DMS53 (cell line): ENCODE measurements at regions not wholly inside any gene's neighbourhood (a gene's known extent, or its start where the extent isn't known, plus 50 kb on each side); places are given as distances from the start of the nearest gene placed in this dataset.
A peak's percentile ranks its signal among the peaks of the same experiment; 100 is the strongest.
"Not testable (repeated sequence)": the region's sequence is repeated elsewhere in the genome, so short reads cannot be mapped to it uniquely, and the experiment has no call there.

Experiments used
- DNase-seq: peaks from one replicate; lab custom pipeline; 2025; lab: John Stamatoyannopoulos, UW

DNA sequence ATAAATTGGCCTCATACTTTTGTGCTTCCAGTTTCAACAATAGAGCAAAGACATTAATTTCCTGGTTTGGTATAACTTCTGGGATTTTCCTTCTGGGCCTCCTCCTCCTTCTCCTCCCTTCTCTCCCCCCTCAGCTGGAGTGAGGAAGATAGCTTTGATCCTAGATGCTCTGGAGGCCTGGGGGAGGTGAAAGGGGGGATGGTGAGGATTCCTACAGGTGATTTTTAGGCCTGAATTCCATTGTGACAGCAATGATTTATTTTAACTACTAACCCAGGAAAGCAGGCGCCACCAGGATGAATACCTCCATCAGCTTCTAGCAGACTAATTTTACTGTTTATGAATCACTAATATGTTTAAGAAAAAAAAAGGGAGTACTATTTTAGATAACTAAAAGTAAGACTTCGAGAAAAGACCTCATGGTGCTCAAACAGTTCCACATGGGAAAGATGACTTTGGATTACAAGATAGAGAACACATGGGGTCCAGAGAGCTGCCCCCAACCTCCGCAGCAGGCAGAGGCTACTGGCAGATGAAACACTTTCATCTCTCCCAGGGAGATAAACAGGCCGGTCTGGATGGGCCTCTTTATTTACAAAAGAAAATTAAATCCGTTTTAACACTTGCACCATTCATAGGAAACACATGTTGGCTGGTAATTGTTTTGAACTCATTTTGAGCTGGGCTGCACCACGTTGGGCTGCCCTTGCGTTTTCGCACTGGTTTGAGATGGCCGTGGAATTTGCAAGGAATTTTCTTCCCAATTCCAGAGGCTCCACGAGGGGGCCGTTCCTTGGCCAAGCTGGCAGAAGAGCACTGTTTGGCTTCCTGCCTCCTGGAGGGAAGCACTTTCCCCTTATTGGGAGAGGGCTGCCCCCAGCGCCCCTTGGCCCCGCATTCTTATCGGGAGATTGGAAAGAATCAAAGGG, 125.1 kb upstream of the STX18 start:
- no peak for DNase-seq

GRCh38 chr4:4666187-4666586, 124.3 kb upstream of the STX18 start:
- no peak for DNase-seq

- no peak for DNase-seq
These were observed 122.4 kb upstream of the STX18 start for GRCh38 chr4:4664234-4664633.

GRCh38 chr4:4663028-4663427, 121.2 kb upstream of the STX18 start:
- no peak for DNase-seq

DNA sequence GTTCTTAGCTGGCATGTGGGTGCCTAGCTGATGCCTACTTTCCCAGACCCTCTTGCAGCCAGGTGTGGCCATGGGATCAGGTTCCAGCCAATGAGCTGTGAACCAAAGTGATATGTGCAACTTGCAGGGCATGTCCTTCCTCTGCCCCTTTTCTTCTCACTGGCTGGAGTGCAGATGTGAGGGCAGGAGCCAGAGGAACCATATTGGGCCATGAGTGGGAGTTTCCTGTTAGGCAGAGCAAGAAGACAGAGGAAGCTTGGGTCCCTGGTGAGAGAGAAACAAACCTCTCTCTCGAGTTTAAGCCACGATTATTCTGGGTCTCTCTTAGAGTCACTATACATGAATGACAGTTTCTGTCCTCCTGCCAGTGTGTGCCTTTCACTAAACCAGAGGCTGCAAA, 120.4 kb upstream of the STX18 start:
- DNase-seq: no peak

DNA sequence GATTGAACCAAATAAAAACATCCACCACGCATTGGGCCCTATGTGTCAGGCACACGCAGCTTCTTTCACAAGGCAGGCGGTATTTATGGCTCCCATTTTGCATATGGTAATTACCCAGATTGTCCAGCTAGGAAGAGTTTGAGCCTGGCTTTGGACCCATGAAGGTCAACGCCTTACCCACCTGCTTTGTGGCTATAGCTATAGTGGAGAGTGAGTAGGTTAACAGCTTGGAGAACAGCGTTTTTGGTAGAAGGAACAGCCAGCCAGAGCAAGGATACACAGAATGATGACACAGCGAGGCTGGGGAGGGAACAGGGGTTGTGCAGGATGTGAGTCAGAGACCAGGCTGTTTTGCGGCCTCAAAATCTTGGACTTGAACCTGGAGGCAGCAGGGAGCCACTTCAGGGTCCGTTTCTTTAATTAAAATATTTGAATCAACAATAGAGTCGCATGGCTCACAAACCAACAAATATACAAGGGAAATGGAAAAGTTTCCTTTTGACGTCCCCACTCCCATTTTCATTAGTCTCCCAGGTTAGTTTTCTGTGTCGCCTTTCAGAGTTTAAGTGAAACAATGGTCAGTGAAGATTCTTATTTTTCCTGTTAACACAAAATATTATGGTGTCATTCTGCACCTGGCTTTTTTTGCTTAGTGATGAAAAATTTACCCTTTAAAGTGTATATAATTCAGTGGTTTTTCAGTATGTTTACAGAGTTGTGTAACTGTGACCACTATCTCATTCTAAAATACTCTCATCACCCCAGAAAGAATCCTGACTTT, 118.2 kb upstream of the STX18 start:
- peak; percentile 22 for DNase-seq

GRCh38 chr4:4658052-4658451, 116.2 kb upstream of the STX18 start:
- no peak for DNase-seq

DNA sequence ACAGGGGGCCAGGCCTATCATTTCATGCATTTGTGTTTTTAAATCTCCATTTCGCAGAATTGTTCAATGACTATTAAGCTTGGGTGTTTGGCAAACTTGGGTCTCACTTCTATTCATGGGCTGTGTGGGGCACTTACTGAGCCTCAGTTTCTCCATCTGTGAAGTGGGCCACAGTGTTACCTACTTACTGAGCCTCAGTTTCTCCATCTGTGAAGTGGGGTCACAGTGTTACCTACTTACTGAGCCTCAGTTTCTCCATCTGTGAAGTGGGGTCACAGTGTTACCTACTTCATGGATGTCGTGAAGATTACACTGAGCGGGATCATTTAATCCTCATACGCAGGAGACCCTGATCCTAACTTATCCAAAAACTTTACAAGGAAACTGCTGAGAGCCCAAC, 115.1 kb upstream of the STX18 start:
- no peak for DNase-seq

DNA sequence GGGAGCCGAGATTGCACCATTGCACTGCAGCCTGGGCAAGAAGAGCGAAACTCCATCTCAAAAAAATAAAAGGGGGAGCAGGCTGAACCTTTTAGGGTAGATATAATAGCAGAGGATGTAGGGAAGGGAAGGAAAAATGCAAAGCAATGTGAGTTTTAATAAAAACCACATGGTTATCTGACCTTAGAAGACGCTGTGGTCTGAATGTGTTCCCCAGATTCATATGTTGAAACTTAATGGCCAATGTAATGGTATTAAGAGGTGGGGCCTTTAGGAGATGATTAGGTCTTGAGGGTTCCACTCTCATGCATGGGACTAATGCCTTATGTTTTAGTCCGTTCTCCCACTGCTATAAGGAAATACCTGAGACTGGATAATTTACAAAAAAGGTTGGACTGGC, 114.1 kb upstream of the STX18 start:
- no peak for DNase-seq

DNA sequence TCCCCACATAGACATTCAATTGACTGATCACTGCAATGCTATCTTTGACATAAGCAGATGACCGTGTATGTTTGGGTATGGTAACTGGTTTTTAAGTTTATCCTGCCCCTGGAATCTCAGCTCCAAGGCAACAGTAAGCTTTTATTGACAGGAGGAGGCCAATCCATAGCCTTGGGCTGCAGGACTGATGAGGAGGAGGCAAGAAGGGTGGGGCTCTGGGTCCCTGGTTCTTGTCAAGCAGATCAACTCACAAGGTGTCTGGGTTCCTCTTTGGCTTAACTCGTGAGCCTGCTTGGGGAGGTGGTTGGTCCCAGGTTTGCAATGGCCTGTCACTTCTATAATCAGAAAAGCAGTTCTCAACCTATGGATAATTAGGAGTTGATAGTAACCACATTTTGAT, 113.2 kb upstream of the STX18 start:
- DNase-seq: no peak

GRCh38 chr4:4651811-4652755, 110.2 kb upstream of the STX18 start:
- DNase-seq: no peak

DNA sequence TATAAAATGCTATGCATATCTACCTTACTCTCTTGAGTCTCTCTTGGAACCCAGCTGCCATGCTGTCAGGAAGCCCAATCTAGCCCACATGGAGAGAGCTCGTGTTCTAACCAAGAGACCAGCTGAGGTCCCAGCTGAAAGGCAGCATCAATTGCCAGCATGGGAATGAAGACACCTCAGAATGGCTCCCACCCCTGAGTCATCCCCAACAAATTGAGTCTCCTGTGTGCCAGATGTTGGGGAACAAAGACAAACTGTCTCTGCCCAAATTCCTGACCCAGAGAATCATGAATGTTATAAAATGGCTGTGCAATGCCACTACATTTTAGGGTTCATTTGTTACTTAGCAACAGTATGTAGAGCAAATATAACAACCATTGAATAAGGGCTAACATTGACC, 105.2 kb upstream of the STX18 start:
- no peak for DNase-seq

GRCh38 chr4:4645743-4646142, 103.9 kb upstream of the STX18 start:
- DNase-seq: no peak

DNA sequence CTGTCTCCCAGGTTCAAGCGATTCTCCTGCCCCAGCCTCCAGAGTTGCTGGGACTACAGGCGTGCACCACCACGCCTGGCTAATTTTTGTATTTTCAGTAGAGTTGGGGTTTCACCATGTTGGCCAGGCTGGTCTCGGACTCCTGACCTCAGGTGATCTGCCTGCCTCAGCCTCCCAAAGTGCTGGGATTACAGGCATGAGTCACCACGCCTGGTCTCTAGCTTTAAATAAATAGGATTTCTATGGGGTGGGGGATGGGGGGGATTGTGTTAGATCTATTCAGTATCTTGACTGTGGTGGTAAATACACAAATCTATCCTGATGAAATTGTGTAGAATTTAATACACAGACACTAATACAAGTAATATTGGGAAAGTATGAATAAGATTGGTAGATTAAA, 102.4 kb upstream of the STX18 start:
- DNase-seq: not testable (repeated sequence)

DNA sequence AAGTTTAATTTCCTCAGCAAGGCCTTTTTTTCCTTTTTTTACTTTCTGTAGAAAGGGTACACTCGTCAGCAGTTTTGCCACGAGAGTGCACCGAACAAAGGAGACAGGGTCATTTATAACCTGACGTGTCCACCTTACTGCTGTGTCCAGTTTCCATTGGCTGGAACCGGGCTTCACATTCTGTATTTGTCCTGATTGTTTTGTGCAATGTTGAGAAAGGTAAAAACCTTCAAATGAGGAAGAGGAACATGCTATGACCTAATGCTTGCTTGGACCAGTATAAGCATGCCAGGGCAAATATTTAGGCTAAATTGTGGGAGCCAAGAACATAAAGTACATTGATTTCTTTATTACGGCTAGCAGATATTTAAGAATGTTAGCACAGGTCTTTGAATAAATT, 101.9 kb upstream of the STX18 start:
- not testable (repeated sequence) for DNase-seq

DNA sequence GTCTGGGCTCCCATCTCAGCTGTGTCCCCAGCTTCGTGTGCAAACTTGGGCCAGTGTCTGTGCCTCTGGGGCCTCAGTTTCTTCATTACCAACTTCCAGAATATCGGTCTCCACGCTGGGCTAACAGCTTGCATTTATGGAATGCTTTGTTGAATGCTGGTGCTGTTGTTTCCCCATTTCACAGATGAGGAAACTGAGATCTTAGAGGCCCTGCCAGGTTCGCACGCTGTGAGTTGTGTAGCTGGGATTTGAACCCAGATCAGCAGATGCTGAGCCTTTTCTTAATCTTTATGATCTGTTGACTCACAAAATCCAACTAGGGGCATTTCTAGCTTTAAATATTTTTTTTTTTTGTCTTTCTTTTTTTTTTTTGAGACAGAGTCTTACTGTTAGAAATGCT, 101.5 kb upstream of the STX18 start:
- DNase-seq: no peak

GRCh38 chr4:4642496-4643000, 100.7 kb upstream of the STX18 start:
- DNase-seq: no peak

DNA sequence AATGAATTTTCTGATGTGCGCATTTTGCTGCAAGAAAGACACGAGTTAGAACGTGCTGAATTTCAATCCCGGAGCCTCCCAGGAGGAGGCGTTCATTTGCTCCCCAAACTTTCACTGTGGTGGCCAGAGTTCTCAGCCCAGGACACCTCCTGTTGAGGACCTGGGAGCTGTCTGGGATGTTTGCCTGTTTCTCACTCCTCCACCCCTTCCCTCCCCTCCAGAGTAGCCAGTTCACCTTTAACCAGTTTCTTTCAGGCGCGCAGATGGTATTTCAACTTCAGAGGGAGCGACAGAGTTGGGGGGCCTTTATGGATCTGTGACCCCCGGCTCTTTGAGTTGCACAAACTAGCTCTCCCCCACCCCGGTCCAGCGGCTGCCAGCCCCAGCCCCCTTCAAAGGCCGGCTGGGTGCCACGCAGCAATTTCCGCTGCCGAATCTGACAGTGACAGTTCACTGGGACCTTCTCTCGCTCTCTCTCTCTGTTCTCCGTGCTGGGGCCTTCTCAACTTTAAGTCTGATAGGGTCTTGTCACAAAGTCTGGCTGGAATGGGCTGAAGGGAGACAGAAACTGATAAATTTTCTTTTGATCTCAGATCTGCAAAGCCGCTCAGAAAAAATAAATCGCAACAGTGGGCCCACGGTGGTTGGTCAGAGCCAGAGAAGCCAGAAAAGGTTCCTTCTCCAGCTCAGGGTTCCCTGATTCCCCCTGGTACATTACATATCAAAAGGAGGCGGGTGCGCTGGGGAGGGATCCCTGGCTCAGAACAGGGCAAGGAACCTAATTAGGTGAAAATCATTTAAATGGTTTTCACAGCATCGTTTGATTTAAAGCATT, 100.0 kb upstream of the STX18 start:
- no peak for DNase-seq

GRCh38 chr4:4641254-4641653, 99.4 kb upstream of the STX18 start:
- no peak for DNase-seq

GRCh38 chr4:4640692-4641091, 98.8 kb upstream of the STX18 start:
- no peak for DNase-seq

DNA sequence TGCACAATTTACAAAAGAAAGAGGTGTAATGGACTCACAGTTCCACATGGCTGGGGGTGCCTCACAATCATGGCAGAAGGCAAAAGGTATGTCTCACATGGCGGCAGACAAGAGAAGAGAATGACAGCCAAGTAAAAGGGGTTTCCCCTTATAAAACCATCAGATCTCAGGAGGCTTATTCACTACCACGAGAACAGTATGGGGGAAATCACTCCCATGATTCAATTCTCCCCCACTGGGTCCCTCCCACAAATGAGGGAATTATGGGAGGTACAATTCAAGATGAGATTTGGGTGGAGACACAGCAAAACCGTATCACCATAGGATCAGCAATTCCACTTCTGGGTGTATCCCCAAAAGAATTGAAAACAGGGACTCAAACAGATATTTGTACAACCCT, 97.5 kb upstream of the STX18 start:
- no peak for DNase-seq
